HCT116 (cell line): ENCODE measurements at regions not wholly inside any gene's neighbourhood (a gene's known extent, or its start where the extent isn't known, plus 50 kb on each side); places are given as distances from the start of the nearest gene placed in this dataset.

Experiments used
- ATAC-seq: fragments of 200-7000 bp; cut with Tn5 transposase; 2 replicates; pipeline ENCODE4 v1.9.1; 2020; ENCODE audit warnings: mild to moderate bottlenecking, moderate library complexity
- BruUV-seq: library from RNA; stranded (reverse); fragments of 400-500 nt; replicated peaks from 2 replicates; lab custom pipeline; 2021; lab: Mats Ljungman, UMichigan
- CTCF ChIA-PET: fragments of 300-600 bp; sonication (Branson Sonifier 250); formaldehyde crosslinking; loops from one replicate; lab custom pipeline; 2021; ENCODE audit warnings: antibody characterized with exemption; lab: Charles Lee
- POLR2A ChIA-PET: fragments of 300-600, 350-600 bp; sonication (Branson Sonifier 250); formaldehyde crosslinking; loops from one replicate; lab custom pipeline; 2021; ENCODE audit warnings: antibody characterized with exemption; lab: Charles Lee
- RAD21 ChIA-PET, 2 experiments: fragments of 300-600 bp; sonication (Branson Sonifier 250); formaldehyde crosslinking; loops; one replicate each; lab custom pipeline; 2023; ENCODE audit warnings: low total read pairs in 2 of 2; ENCODE audit not compliant: uncharacterized antibody in 2 of 2, unreplicated experiment in 2 of 2, low non-redundant PET in 1 of 2; lab: Charles Lee
- DNase-seq: peaks from one replicate; pipeline ENCODE4 v3.0.0-alpha.2; 2010; ENCODE audit warnings: low read depth, low spot score
- H2AFZ ChIP-seq: fragments of 200-600 bp; shearing (Covaris generic), sonication (generic); 2 replicates; pipeline ENCODE4 v1.6.1; 2017; ENCODE audit warnings: low read depth, mixed run types, mixed read lengths, antibody characterized with exemption, low read length; ENCODE audit not compliant: poor library complexity, severe bottlenecking
- H3K27ac ChIP-seq: 2 replicates; pipeline ENCODE4 v1.5.1; 2012; ENCODE audit warnings: low read depth, low read length
- H3K27me3 ChIP-seq: fragments of 200-600 bp; sonication (generic); 2 replicates; pipeline ENCODE4 v1.6.1; 2016; ENCODE audit warnings: mixed run types, low read length, mixed read lengths; ENCODE audit not compliant: insufficient read depth
- H3K36me3 ChIP-seq, 2 experiments: fragments of 200-500 bp in 1 of 2; fragments of 200-600 bp in 1 of 2; sonication (Bioruptor generic) in 1 of 2; sonication (generic) in 1 of 2; 2 replicates each; pipeline versions ENCODE4 v1.5.1 to v1.6.1; 2014 to 2016; ENCODE audit warnings: low read length in 2 of 2, inconsistent platforms in 1 of 2, mixed read lengths in 1 of 2, mixed run types in 1 of 2; ENCODE audit not compliant: insufficient read depth in 2 of 2, control insufficient read depth in 1 of 2
- H3K4me1 ChIP-seq, 2 experiments: fragments of 200-600 bp in 1 of 2; sonication (generic) in 1 of 2; 2 replicates each; pipeline versions ENCODE4 v1.5.1 to v1.6.1; 2012 to 2017; ENCODE audit warnings: low read length in 2 of 2, inconsistent platforms in 1 of 2, mild to moderate bottlenecking in 1 of 2, mixed read lengths in 1 of 2, mixed run types in 1 of 2, moderate library complexity in 1 of 2; ENCODE audit not compliant: insufficient read depth in 2 of 2, control insufficient read depth in 1 of 2
- H3K4me2 ChIP-seq: fragments of 200-600 bp; sonication (generic); 2 replicates; pipeline ENCODE4 v1.6.1; 2017; ENCODE audit warnings: mixed run types, low read length, mixed read lengths
- H3K4me3 ChIP-seq, 2 experiments: fragments of 200-600 bp in 1 of 2; sonication (generic) in 1 of 2; replicated peaks in 1 of 2; 2 replicates each; pipeline ENCODE4 v1.5.1; 2011 to 2016; ENCODE audit warnings: low read length in 2 of 2, control low read depth in 1 of 2, low read depth in 1 of 2, mild to moderate bottlenecking in 1 of 2, mixed read lengths in 1 of 2, mixed run types in 1 of 2
- H3K79me2 ChIP-seq: fragments of 200-600 bp; sonication (generic); 2 replicates; pipeline ENCODE4 v1.6.1; 2017; ENCODE audit warnings: mild to moderate bottlenecking, mixed run types, low read length, moderate library complexity, mixed read lengths; ENCODE audit not compliant: insufficient read depth
- H3K9ac ChIP-seq: fragments of 200-600 bp; sonication (generic); 2 replicates; pipeline ENCODE4 v1.6.1; 2016; ENCODE audit warnings: low read length, mixed read lengths
- H3K9me2 ChIP-seq: fragments of 200-600 bp; sonication (generic), shearing (Covaris generic); 2 replicates; pipeline ENCODE4 v1.6.1; 2017; ENCODE audit warnings: mixed run types, mild to moderate bottlenecking, moderate library complexity; ENCODE audit not compliant: insufficient read depth
- H3K9me3 ChIP-seq, 2 experiments: fragments of 200-500 bp in 1 of 2; fragments of 200-600 bp in 1 of 2; sonication (Bioruptor generic) in 1 of 2; sonication (generic) in 1 of 2; 2 replicates each; pipeline ENCODE4 v1.6.1; 2014 to 2017; ENCODE audit warnings: low read length in 2 of 2, mixed read lengths in 2 of 2, inconsistent platforms in 1 of 2, low read depth in 1 of 2, mild to moderate bottlenecking in 1 of 2, mixed run types in 1 of 2, moderate library complexity in 1 of 2; ENCODE audit not compliant: control insufficient read depth in 1 of 2, insufficient read depth in 1 of 2
- H4K20me1 ChIP-seq: fragments of 200-600 bp; sonication (generic), shearing (Covaris generic); 2 replicates; pipeline ENCODE4 v1.6.1; 2017; ENCODE audit warnings: mixed run types, mild to moderate bottlenecking, moderate library complexity; ENCODE audit not compliant: insufficient read depth
- CEBPB ChIP-seq: IDR thresholded peaks from 2 replicates; pipeline ENCODE4 v1.6.1; 2012; ENCODE audit warnings: low read depth
- FOSL1 ChIP-seq: IDR thresholded peaks from 2 replicates; pipeline ENCODE4 v1.6.1; 2012; ENCODE audit warnings: low read depth
- JUND ChIP-seq: IDR thresholded peaks from 2 replicates; pipeline ENCODE4 v1.6.1; 2012
- POLR2AphosphoS5 ChIP-seq: IDR thresholded peaks from 2 replicates; pipeline ENCODE4 v1.6.1; 2011; ENCODE audit warnings: mild to moderate bottlenecking, low read depth, low read length, moderate library complexity
- RAD21 ChIP-seq: IDR thresholded peaks from 2 replicates; pipeline ENCODE4 v1.6.1; 2012; ENCODE audit warnings: low read depth, mild to moderate bottlenecking
- SRF ChIP-seq: IDR thresholded peaks from 2 replicates; pipeline ENCODE4 v1.6.1; 2012; ENCODE audit warnings: low read depth
- YY1 ChIP-seq: IDR thresholded peaks from 2 replicates; pipeline ENCODE4 v1.6.1; 2011; ENCODE audit warnings: low read length, low read depth, moderate library complexity, mild to moderate bottlenecking; ENCODE audit not compliant: insufficient replicate concordance; ENCODE audit errors: extremely low read depth
- ZFX ChIP-seq: fragments of 450-650 bp; IDR thresholded peaks from 2 replicates; pipeline ENCODE4 v1.6.1; 2017
- ZNF274 ChIP-seq: fragments of 200-500 bp; sonication (Bioruptor generic); IDR thresholded peaks from 2 replicates; pipeline ENCODE4 v1.6.1; 2014; ENCODE audit warnings: mild to moderate bottlenecking, low read depth, low read length, inconsistent platforms
- intact Hi-C: fragments of 100-400 bp; cut with micrococcal nuclease; formaldehyde crosslinking; loops from 2 replicates; pipeline ENCODE4 v1.10.0; 2022
- TF ChIP-seq, protein P1 (sequence below): IDR thresholded peaks from 2 replicates; pipeline ENCODE4 v1.6.1; 2011; ENCODE audit warnings: mild to moderate bottlenecking, low read length, moderate library complexity; ENCODE audit not compliant: insufficient replicate concordance; ENCODE audit errors: extremely low read depth
- TF ChIP-seq, protein P2 (sequence below), 3 experiments: fragments of 200-600 bp in 1 of 3; sonication (generic) in 1 of 3; IDR thresholded peaks in 2 of 3; conservative IDR thresholded peaks in 1 of 3; 2 replicates each; pipeline ENCODE4 v1.5.1; 2012 to 2017; ENCODE audit warnings: low read depth in 2 of 3, low read length in 2 of 3, antibody characterized with exemption in 1 of 3, borderline replicate concordance in 1 of 3, control low read depth in 1 of 3, mild to moderate bottlenecking in 1 of 3, mixed read lengths in 1 of 3, mixed run types in 1 of 3, moderate library complexity in 1 of 3; ENCODE audit not compliant: insufficient read depth in 1 of 3
- TF ChIP-seq, protein P3 (sequence below): IDR thresholded peaks from 2 replicates; pipeline ENCODE4 v1.6.1; 2012
- TF ChIP-seq, protein P4 (sequence below): IDR thresholded peaks from 2 replicates; pipeline ENCODE4 v1.6.1; 2012

DNA sequence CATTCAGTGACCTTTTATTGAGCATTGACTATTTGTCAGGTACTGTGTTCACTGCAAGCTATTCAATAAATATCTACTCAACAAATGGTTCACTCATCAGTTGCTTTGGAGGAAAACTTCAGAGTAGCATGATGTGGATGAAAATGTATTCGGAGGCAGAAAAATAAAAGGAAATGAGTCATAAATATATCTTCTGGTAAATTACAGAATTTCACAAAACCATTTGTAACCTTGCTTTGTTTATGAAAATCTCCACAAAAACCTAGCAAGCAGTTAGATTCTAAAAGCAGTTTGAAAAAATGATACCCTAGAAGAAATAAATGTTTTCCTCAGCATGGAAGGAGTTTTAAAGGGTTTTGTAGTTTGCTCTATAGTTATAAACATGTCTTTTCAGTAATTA lies 399.6 kb downstream of the LMO7 start:
- no TSS peak for BruUV-seq
- CTCF ChIA-PET: no interaction called here
- H3K9ac ChIP-seq: no peak overlapping the region

More for the DNA sequence above, 399.6 kb downstream of the LMO7 start:
- Histone ChIP-seq H3K36me3 (no peaks in the 10 kb centered on the region), H3K27me3 (no peaks in the 10 kb centered on the region), H3K4me3 (no peak overlapping the region), H2AFZ (no peak overlapping the region), H3K79me2 (no peaks in the 10 kb centered on the region), H3K27ac (no peak overlapping the region), H3K9me2 (no peaks in the 10 kb centered on the region), H3K4me1 (no peaks in the 10 kb centered on the region), H4K20me1 (no peaks in the 10 kb centered on the region), H3K4me2 (no peak overlapping the region), H3K9me3 (no peaks in the 10 kb centered on the region)
- intact Hi-C loops: no loop called here
- ChIA-PET RAD21 (no interaction called here), POLR2A (no interaction called here)
- no peak for DNase-seq
- TF ChIP-seq POLR2AphosphoS5 (no peak), CEBPB (no peak), SRF (no peak), RAD21 (no peak), FOSL1 (no peak), ZNF274 (no peak), YY1 (no peak), ZFX (no peak), JUND (no peak)
- TF ChIP-seq, protein P1, sequence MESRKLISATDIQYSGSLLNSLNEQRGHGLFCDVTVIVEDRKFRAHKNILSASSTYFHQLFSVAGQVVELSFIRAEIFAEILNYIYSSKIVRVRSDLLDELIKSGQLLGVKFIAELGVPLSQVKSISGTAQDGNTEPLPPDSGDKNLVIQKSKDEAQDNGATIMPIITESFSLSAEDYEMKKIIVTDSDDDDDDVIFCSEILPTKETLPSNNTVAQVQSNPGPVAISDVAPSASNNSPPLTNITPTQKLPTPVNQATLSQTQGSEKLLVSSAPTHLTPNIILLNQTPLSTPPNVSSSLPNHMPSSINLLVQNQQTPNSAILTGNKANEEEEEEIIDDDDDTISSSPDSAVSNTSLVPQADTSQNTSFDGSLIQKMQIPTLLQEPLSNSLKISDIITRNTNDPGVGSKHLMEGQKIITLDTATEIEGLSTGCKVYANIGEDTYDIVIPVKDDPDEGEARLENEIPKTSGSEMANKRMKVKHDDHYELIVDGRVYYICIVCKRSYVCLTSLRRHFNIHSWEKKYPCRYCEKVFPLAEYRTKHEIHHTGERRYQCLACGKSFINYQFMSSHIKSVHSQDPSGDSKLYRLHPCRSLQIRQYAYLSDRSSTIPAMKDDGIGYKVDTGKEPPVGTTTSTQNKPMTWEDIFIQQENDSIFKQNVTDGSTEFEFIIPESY: no peak
- TF ChIP-seq, protein P2, sequence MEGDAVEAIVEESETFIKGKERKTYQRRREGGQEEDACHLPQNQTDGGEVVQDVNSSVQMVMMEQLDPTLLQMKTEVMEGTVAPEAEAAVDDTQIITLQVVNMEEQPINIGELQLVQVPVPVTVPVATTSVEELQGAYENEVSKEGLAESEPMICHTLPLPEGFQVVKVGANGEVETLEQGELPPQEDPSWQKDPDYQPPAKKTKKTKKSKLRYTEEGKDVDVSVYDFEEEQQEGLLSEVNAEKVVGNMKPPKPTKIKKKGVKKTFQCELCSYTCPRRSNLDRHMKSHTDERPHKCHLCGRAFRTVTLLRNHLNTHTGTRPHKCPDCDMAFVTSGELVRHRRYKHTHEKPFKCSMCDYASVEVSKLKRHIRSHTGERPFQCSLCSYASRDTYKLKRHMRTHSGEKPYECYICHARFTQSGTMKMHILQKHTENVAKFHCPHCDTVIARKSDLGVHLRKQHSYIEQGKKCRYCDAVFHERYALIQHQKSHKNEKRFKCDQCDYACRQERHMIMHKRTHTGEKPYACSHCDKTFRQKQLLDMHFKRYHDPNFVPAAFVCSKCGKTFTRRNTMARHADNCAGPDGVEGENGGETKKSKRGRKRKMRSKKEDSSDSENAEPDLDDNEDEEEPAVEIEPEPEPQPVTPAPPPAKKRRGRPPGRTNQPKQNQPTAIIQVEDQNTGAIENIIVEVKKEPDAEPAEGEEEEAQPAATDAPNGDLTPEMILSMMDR (IDR thresholded peaks at IDR 0.05 in 2 of 3, conservative IDR thresholded peaks at IDR 0.05 in 1 of 3; ENCODE audit: borderline replicate concordance in 1 of 3, insufficient read depth in 1 of 3, low read depth in 2 of 3, low read length in 2 of 3): no peak
- TF ChIP-seq, protein P3, sequence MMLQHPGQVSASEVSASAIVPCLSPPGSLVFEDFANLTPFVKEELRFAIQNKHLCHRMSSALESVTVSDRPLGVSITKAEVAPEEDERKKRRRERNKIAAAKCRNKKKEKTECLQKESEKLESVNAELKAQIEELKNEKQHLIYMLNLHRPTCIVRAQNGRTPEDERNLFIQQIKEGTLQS: no peak
- TF ChIP-seq, protein P4, sequence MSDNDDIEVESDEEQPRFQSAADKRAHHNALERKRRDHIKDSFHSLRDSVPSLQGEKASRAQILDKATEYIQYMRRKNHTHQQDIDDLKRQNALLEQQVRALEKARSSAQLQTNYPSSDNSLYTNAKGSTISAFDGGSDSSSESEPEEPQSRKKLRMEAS: no peak
- TF ChIP-seq, all 23 proteins: peak for 0
- ATAC-seq: no peak
